Globus pallidus (tissue), 1 donor: ENCODE measurements at regions not wholly inside any gene's neighbourhood (a gene's known extent, or its start where the extent isn't known, plus 50 kb on each side); places are given as distances from the start of the nearest gene placed in this dataset.

Experiments
- DNase-seq: peaks from one replicate; pipeline ENCODE4 v3.0.0-alpha.2; 2015; ENCODE audit warnings: low spot score

DNA sequence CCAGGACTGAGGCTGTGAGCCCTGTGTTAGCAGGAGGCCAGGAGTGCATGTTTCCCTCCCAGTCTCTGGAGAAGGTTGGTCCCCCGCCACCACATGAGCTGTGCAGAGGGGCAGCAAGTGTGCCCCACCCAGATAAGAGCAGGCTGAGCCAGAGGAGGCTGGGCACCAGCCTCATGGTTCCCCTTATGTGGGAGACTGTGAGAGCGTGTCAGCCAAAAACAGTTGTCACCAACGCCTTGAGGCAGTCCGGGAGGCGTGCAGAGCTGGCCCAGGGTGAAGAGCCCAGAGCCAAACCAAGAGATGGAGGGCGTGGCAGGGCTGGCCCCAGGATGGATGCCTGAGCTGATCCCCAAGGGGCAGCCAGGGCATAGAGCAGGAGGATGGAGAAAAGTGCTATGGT lies 128.7 kb upstream of the GLI2 start:
- DNase-seq = no peak

DNA sequence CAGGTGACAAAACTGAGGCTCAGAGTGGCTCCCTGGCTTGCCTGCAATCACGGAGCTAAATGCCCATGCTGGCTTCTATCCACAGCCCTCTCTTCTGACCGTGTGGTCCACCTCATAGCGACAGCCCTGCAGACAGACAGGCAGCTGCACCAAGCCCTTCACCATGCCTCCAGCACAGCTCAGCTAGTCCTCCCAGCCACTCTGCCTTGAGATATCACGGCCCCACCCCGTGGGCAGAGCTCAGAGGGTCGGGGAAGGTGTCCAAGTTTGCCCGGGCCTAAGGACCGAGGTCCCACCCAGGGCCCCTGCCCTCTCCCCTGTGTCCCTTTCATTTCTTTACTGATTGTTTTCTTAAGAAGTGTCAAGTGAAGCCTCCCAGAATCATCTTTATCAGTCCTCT lies 128.2 kb upstream of the GLI2 start:
- no peak for DNase-seq

DNA sequence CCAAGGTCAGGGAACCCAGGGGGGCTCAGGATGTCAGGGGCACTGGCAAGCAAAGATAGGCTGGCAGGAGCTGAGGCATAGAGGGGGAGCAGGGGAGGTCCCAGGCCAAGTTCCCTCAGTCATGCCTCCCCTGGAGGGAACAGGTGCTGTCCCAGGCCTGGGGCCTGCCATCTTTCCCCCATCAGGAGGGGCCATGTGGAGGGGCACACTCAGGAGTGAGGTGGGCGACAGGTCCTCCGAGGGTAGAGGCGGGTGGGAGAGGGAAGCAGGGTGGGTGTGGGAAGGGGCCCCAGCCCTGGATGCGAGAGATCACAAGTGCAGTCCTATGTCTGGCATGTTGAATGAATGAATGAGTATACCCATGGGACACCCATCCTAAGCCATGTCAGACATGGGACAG lies 127.7 kb upstream of the GLI2 start:
- no peak for DNase-seq

DNA sequence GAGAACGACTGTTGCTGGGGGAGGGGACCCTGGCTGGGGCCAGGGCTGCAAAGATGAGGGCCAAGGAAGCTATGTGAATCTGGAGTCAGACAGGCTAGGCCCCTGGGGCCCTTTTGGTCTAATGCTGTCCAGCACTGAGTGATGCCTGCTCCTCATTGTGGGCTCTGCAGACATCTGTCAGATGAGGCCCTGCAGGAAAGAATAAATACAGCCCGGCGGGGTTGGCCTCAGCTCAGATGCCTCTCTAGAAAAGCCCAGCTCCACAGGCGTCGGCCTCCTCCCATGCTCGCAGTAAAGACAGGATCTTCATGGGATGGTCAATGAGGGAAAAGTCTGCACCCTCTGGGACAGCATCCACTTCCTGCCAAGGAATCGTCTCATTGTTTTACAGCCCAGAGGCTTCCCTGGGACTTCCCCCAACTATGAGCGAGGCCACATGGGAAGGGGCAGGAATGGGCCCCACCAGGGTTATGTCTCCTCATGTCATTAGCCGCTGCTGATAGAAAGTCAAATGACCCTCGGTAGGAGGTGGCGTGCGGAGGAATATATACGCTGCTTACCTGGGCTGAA lies 125.8 kb upstream of the GLI2 start:
- DNase-seq = no peak

DNA sequence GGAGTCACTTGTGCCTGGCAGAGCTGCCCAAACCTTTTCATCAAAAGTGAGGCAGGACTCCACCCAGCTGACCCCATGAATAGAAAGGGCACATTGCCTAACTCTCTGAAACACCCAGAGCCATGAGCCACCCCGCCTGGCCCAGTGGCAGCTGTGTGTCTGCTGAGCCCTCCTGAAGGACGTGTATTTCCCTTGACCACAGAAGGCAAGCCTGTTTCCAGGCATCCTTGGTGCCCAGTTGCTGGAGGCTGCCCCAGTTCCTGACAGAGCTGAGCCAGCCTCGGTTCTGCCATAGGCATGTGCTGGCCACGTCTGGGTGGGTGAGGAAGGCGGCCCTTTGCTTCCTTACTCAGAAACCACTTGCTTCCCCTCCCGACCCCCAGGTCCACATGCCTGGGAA lies 124.7 kb upstream of the GLI2 start:
- no peak for DNase-seq

DNA sequence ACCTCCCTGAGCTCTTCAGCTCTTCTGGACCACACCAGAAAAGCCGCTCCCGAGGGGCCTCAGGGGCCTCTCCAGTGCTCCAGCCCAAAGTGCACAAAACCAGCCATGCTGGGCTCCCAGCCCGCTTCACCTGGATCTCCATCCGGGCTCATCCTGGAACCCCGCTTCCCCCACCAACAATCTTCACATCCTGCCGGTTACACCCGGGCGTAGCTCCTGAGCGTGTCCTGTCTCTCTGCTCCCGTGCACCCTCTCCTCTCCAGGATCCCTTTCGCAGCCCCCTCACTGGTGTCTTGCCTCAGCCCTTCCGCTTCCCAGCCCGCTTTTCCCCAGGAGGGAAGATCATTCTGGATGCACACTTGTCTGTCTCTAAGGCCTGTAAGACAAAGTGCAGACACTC lies 123.7 kb upstream of the GLI2 start:
- no peak for DNase-seq

DNA sequence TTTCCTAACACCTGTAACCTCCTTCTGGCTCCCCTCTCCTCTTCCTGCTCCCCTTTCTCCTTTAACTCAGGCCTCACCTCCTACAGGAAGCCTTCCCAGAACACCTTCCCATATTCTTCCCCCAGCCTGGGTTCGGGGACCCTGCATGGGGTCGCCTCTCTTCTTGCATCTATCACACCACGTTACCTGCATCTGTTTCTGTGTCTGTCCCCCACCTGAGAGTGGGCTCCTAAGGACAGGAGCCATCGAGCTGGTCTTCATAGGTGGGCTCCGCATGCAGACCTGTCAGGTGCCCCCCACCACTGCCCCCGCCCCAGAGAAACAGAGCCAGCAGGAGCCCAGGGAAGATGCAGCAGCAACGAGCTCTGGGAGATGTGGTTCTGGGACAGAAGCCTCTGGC lies 123.2 kb upstream of the GLI2 start:
- DNase-seq = no peak

DNA sequence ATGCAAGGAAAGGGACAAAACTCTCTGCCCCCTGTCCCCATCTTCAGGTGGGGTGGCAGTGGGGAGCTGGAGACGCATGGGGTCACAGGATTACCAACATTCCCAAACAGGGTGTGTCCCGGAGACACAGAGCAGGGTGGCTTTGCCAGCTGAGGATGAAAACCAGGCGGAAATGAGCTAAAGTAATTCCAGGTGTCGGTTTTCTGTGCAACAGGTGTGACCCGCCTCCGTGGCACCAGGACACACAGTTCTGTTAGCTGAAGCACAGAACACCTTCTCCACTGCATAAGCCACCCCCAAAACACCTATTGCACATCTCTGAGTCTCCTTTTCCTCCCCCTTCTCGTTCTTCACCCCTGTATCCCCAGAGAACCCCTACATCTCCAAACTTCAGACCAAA lies 122.7 kb upstream of the GLI2 start:
- no peak for DNase-seq

DNA sequence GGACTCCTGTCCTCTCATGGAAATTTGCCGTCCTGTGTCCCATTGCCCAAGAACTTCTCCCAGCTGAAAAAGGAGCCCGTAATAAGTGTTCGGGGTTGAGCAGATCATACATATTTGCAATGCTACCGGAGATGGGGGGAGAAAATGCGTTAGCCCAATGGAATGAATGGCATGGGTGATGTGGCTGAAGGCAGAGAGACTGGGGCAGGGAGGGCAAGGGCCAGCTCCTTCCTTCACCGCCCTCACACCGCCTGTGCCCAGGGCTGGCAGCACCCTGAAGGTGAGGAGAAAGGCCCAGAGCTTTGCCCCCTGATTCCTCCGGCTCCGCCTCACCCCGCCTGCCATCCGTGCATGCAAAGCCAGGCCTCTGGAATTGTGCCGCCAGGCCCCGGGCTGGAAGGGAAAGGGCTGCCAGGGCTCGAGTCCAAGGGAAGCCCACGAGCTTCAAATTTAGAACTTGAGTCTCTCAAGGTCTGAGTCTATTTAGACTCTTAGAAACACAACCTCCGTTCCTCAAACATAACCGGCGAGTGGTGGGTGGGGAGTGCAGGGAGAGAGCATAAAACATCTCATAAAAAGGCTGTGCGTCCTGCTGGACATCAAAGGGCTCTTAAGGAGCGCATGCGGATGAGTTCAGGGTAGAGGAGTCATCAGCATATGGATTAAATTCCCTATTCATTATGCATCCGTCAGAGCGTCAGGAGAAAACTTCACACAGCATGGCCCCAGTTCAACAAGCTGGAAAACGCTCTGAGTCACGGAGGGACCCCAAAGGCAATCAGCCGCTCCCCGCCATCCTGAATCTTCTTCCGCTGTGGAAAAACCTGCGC lies 121.7 kb upstream of the GLI2 start:
- no peak for DNase-seq

DNA sequence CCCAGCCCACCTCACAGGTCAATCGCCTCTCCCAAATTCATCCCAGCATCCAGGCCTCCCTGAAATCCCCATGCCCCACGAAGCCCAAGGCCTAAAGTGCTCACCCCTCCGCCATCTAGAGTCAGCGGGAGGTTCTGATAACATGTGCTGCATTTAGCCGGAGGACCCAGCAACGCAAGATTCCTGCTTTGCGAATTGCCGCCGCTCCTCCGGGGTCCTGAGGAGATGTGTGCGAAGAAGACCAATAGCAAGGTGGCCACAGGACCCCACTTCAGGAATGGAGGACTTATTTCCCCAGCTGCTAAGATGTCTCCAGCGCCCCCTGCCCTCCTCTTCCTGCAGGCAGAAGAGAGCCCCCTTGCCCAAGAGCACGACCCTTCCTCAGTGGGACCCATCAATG lies 120.8 kb upstream of the GLI2 start:
- no peak for DNase-seq

DNA sequence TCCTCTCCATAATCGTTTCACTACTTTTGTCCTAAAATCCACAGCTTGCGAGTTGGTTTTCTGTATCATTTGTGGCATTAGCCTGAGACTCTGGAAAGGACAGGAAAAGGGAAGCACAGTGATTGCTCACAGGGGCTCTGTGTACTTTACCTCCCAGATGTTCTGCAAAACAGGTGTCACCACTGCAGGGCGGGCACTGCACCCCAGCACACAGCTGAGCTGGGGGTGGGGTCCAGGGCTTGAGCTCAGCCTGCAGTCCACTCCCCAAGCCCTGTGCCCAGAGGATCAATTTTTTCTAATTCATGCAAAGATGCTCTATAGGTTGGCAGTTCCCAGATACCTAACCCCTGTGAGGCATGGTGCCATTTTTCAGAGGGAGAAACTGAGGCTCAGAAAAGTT lies 119.4 kb upstream of the GLI2 start:
- DNase-seq = no peak

DNA sequence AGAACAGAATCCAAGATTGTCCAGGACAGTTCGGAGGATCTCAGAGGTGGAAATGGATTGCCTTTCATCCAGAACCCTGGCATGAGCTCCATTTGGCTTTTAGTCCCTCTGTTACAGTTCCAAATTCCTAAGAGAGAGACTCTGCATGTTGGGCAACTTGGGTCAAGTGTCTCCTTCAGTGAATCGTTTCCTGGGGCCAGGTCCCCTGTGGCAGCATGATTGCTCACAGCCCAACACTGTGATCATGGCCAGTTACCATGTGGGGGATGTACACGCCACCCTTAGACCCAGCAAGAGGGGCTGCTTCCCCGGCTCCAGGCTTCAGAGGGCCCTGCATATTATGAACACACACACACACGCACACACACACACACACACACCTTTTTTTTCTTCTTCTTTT lies 118.6 kb upstream of the GLI2 start:
- DNase-seq = no peak

DNA sequence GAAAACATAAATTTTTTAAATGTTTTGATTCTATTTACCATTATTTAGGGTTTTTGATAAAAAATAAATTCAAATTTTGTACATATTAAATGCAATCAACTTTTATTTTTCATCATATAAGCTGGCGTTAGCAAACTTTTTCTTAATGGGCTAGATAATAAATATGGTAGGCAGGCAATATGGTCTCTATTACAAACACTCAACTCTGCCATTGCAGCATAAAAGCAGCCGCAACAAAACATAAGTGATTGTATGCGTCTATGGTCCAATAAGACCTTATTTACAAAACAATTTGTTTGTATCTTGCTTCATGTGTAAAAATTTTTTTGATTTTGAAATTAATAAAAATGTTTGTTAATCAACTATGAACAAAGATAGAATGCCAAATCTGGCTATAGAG lies 116.8 kb upstream of the GLI2 start:
- no peak for DNase-seq

DNA sequence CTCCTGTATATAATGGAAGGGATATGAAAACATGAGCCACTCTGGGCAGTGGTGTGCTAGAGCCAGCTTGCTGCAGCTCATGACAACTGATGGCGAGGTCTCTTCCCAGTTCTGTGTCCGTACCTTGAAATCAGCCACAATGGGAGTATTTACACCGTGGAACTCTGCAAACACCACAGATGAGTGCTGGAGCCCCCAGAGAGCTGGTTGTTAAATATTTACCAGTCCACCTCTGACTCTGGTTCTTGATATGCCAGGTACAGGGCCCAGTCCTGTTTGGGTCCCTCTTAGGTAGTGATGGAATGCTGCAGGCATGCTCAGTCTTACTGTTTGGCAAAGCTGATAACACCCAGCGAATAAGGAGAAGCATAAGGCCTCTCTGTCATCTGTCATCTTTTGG lies 116.1 kb upstream of the GLI2 start:
- DNase-seq = no peak

DNA sequence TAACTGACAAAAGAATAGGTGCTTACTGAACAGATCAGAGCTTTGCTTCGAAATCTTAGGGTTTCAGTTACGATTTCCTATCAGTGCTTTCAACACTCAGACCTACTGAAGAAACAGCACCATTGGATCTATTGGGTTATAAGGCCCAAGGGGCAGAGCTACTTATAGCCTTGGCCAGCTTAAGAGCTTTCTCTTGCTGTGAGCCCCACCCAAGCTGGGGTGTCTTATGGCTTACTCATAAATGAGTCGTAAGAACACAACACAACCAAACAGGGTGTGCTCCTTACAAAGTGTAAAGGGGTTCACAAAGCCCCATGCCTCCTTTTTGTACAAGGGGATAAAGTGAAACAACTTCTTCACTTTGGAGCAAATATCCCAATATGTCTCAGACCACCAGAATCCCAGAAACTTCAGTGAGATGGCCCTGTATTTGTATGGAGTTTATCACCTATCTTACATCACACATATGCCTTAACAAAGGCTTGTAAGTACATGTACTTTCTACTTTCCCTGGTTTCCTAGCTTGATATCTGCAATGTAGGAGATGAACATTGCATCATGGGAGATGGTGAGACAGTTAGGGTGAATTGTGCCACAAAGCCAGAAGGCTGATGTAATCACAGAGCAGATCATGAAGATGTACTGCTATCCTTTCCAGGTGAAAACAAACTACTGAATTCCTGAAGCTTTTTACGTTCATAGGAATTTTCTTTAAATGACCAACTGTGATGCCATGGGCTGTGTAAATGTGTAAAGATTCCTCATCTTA lies 115.5 kb upstream of the GLI2 start:
- DNase-seq = no peak

DNA sequence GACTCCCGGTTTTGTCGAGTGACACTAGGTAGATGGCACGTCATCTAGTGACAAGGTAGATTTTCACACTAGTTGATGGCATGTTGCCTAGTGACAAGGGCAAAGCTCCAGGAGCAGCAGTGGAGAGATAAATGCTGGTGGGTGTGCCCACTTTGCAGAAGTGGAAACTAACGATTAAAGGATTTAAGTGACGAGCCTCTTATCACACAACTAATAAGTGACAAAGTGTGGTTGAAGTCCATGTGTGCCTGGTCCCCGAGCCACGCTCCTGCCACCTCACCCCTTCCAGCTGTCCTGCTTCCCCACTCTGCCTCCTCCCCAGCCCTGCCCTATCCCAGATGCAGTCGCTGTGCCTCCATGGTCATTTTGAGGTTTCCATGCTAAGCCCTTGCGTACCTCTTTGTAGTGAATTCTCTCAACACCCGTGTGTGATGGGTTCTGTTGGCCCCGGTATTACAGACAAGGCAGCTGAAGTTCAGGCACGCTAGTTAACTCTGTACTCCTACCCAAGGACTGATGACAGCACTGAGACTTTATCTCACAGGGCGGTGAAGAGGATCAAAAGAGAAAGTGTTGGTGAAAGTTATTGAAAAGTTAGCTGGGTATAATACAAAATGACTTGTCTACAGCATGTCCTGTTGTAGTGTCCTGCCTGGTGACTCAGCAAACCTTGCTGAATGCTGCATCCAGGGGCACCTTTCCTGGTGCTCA lies 113.4 kb upstream of the GLI2 start:
- no peak for DNase-seq

DNA sequence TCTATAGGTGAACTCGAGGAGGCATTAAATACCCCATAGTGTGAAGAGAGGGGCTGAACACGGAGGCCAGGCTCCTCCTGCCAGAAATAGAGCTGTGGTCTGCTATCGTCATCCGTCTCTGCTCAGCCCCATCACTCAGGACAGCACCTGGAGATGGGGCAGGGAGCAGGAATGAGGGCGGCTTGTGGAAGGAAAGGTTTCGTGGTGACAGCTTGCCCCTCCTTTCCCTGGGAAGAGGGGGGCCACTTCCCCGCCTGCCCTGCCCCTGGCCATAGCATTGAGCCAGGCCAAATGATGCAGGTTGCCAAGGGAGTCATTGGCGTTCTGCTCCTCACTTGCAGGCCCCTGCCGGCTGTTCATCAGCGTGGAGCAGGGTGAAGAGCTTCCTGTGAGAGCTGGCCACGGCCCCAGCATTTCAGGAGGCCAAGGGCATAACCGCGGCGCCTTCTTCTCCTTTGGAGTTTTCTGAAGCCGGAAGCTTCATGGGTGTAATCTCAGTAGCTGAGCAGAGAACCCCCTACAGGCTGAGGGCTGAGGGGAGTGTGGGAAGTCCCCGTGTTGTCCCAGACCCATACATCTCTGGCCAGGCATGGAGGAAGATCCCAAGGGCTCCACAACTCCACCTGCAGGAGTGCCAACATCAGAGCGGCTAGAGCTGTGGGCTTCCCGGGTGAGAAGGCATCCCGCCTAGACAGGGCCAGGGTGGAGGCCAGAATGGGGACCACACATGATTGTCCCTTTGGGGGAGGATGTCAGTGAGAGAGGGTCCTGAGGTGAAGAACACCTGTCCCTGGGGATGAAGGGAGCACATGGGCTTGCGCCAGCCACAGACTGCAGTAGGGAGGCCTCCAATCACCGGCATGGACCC lies 112.5 kb upstream of the GLI2 start:
- DNase-seq = peak; percentile 12

DNA sequence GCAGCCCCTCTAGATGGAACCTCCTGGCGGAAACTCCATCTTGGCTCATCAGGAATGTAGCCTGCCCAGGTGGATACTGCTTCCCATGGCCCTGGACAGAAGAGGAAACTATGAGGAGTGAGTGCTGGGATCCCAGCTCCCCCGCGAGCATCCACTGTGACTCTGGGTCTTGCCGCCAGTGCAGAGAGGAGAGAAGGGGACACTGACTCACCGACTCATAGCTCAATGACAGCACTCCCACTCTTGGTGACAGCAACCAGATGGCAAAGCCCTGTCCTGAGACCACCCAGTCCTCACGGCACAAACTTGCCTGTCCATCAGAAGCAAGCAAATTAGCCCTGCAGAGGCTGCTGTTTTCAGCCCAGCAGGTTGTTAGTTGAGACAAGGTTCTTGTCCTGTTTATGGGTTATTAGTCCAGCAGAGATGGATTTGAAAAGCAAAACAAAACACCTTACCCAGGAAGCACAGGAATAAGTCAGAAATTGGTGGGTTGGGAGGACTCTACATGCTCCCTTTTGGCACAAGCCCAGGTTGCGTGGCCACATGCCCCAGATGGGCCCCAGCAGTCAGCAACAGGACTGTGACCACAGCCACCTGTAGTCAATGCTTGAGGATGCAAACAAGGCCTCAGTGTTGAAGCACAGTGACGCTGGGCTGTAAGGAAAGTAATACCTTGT lies 111.5 kb upstream of the GLI2 start:
- DNase-seq = no peak

DNA sequence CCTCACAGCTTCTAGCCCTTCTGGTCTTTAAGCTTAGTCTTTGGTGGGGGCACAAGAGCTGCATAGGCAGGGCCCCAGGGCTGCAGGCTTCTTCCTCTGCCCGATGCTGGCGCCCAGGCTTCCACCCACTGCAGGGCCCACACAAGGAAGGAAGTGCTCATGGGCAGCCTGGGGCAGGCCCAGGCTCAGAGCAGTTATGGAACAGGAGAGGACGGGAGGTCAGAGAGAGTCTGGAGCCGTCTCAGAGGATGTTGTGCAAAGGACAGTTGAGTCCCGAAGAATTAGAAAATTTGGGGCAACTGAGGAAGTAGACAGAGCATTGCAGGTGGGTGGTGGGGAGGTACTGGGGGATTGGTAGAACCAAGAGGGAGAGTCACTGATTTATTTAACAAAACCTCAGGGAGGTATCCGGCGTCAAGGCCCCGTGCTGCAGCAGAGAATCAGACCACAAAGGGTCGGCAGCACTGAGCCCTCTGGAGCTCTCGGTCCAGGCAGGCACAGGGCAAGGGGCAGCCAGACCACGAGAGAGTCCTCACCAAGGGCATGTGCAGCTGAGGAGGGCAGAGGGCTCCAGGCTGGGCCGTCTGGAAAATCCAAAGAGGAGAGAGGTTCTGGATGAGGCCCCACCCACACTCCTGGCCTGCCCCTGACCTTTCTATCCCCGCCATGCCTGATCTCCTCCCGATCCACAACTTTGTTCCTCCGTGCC lies 110.8 kb upstream of the GLI2 start:
- no peak for DNase-seq

DNA sequence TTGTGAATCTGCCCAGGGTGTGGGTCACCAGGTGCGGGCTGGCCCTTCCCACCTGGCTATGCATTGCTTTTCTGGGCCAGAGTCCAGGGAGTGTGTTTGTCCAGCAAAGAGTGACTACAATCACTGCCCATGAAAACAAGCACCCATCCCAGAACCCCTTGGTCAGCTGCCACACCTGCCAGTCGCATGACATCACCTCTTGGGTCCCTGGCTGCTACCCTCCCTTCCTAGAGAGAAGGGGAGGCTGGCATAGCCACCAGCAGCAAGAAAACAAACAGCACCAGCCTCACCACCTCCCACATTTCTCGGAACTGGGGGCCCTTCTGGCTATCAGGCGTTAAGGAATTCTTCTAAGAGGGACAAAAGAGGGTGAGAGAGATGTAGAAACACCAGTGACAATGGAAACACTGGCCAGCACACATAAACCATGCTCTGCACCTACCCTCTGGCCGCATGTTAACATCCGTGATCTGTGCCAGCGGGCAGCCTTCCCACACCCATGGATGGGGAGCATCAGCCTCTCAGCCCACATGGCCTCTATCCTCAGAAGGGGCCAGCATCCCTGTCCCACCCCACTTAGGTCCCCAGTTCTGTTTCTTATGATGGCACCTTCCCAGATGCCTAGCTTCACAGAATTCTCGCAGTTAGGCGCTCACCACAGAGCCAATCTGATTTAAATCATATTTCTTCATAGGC lies 109.7 kb upstream of the GLI2 start:
- DNase-seq = no peak
